ENCODE measurements at regions not wholly inside any gene's neighbourhood (a gene's known extent, or its start where the extent isn't known, plus 50 kb on each side); places are given as distances from the start of the nearest gene placed in this dataset.

DNA sequence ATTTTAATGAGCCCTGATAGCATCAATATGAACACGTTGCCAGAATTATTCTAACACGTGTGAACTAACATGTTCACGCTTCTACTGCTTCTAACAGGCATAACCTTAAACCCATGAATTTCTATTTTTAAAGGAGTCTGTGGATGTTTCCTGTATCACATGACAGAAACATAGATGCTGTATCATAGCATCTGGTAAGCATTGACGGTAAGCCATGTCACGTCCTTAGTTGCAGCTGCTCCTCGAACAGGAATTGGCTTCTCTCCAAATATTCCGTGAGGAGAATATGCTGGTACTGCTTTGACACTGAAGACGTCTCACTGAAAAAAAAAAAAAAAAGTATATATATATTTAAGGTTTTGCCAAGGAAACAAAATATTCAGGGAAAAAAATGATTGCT is 105.1 kb upstream of the MXRA5 start (continued):
- no peak for TF ChIP-seq JUND (IDR thresholded peaks at IDR 0.05; ENCODE audit: low read length)

Data from H1 (cell line).